GM21447 (cell line): ENCODE measurements at regions not wholly inside any gene's neighbourhood (a gene's known extent, or its start where the extent isn't known, plus 50 kb on each side); places are given as distances from the start of the nearest gene placed in this dataset.

Experiments used
- ATAC-seq: cut with Tn5 transposase; IDR thresholded peaks from one replicate; pipeline ENCODE4 v1.9.1; 2021; ENCODE audit not compliant: unreplicated experiment

DNA sequence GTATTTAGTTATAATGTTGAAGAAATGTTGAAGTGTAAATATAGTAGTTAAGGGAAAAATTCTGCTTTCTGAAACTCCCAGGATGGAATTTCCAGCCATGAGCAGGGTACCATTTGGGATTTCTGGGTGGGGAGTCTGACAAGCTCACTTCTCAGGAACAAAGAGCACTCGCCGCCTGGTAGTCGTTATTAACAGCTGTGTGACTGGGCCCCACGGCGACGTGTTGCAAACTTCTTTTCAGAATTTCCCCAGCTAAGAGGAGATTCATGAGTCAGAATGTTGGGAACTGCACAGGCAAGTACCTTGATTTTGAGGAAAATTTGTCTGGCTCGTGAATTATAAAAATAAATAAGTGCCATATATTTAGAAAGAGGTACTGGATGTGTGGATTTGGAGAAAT is 103.7 kb downstream of the LACC1 start:
- ATAC-seq, result no peak

DNA sequence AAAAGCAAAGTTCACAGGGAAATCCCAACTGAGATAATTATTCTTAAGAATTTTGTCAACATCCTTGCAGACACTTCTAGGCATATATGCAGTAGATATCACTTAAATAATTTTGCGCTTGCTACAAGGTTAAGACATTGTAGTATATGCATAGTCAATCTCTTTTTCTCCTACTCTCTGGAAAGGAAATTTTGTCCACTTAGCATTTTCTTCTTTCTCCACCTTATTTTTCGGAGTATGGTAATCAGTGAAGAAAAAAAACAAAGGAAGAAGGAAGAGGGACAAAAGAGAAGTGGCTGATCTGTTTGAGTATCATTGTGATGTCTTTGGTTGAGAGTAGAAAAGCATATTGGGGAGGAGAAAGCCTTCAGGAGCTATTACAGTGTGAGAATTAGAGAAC is 104.6 kb downstream of the LACC1 start:
- ATAC-seq, result no peak

DNA sequence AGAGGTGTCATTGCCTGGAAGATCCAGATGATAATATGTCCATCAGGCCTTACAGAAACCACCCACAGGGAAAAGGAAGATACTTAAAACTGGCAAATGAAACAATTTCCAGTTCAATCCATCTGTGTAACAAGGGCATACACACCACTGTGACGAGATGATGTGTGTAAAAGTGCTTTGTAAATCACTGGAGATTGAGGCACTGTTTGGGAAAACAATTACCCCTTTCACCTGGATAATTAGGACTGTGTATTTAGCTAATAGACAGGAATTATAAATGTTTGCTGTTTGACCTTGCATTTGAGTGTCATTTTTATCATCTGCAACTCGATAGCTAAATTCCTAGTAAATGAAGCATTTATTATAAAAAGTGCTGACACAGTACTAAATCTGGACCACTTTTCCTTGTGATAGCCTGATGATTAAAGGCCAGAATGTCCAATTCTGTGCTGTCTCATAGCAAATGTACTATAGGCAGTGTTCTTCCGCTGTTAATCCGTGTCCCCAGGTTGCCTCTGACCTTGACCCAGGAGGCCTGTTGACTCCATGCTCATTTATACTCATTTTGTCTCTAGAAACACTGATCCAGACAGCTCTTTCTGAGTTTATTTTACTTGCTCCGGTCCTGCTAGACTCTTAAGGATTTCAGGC is 105.8 kb downstream of the LACC1 start:
- ATAC-seq, result no peak

DNA sequence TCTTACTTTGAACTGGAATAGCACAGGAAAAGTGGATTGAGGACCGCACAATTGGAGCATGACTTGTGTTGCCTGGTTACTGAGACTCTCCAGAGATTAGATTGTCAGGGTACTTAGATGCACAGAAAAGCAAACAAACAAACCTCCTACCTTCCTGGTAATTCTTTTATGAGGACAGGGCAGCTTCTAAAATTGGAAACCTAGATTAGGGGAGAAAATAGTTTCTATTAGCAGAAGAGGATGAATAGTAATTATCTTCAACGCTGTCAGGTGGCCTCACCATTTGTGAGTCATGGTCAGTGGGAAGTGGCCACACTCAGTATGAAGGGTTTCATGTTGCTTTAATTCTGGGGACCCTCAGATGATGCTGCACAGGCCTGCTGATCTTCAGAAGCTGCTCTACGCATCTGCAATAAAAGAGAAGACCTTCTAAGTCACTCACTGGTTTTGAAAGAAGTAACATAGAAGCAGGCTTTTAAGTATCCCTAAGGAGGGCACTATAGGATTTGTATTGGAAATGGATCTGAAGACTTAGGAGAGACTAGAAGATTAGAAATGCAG is 106.8 kb downstream of the LACC1 start:
- no peak for ATAC-seq

DNA sequence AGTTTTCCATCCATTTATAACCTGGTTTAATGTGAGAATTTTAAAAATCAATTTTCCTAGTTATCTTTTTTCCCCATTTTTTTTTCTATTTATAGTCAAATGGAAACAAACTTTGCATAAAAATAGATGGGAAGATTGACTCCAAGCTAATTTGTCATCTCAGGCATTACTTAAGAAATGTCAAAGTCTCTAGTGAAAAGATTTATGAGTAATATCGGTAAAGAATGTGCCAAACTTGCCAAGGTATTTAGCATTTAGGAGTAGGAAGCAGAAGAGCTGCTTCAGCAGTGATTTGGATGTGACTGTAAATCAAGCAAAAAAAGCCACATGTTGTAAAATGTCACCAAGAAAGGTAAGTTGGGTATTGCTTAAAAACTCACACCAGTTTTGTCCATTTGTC is 108.6 kb downstream of the LACC1 start:
- no peak for ATAC-seq

DNA sequence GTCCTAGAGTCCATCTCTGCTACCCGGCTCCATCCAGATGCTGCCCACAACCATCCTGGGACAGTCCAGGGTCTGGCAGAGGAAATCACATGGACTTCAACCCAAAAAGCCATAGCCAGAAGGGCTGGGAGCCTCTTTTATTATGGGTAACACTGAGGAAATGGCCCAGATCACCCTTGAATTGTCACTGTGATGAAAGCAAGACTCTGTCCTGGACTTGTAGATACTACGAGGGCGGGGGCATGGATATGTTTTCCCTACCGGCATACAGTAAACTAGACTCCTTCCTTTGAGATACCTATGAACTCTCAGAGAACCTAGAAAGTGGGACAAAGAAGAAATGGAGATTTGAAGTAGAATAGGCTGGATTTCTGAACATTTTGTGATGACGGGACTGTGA is 110.3 kb downstream of the LACC1 start:
- no peak for ATAC-seq

DNA sequence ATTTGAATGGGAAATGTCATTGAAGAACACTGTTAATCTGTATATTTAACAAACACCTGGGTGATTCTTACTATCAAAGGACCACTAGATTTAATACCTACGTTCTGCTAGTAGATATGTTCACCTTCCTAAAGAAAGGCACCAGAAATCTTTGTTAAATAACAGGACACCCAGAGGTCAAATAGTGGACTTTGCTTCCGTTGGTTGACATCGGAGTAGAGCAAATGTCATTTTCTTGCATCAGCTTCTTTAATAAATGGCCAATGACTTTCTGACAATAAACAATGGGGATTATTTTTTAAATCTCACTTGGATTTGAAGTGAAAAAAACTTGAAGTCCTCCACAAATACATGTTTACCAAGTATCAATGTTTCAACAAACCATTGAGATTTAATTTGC is 111.1 kb downstream of the LACC1 start:
- no peak for ATAC-seq

DNA sequence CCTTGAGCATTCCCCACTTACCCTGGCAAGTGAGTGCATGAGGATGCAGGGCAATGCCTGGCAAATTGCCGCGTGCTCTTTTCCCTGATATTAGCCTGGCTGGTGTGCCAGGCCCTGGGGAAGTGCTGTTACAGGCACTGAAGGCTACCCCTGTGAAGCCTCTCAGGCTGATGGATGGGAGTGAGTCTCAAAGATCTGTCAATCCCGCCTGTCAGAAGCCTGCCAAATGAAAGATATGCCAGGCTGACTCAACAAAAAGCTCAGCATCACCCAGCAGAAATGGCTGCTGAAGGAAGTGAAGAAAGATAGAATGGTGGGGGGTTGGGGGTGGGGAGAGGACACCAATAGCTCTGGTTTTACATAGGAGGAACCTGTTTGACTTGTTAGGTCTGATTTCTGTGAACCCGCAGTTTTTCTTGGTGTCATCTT is 112.1 kb downstream of the LACC1 start:
- ATAC-seq, result no peak

DNA sequence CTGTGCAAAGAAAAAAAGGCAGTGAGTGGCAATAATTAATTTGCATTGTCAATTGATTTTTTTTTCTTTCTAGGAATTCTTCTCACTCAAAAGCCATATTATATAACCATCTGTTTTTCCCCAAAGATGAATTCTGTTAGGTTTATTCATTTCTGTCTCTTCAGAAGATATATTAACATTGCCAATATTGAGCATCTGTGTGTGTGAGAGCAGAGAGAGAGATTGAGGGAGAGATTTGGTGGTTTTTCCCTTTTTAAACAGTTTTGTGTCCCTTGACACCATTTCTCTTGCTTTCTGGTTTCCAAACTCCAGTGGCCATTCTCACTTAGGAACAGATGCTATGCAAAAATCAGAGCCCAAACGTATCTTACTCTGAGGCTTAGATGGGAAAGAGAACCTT is 112.5 kb downstream of the LACC1 start:
- ATAC-seq, result no peak

DNA sequence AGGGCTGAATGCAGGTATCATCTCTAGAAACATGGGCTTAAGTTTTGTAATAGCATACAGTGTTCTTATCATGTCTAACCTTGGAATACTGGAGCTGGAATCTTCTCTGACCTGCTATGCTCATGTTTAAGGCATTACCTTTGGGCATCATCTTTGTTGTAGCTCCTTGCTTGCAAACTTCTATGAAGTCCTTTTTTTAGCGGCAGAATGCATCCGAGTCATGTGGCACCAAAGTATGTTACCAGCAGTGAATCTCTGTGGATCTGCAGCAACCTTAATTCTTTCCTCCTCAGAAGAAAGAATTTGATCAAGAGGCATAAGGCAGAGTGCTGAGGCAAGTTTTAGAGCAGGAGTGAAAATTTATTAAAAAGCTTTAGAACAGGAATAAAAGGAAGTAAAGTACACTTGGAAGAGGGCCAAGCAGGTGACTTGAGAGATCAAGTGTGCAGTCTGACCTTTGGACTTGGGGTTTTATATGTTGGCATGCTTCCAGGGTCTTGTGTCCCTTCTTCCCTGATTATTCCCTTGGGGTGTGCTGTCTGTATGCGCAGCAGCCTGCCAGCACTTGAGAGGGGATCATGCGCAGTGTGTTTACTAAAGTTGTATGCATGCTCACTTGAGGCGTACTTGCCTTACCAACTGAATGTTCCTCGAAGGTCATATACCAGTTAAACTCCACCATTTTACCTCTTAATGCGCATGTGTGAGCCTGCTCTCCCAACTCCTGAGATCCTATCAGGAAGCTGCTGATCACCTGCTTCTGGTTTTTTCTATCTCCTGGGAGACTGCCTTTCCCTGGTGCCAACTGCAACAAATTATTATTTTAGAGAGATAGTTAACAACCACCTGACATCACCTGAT is 115.5 kb downstream of the LACC1 start:
- no peak for ATAC-seq

DNA sequence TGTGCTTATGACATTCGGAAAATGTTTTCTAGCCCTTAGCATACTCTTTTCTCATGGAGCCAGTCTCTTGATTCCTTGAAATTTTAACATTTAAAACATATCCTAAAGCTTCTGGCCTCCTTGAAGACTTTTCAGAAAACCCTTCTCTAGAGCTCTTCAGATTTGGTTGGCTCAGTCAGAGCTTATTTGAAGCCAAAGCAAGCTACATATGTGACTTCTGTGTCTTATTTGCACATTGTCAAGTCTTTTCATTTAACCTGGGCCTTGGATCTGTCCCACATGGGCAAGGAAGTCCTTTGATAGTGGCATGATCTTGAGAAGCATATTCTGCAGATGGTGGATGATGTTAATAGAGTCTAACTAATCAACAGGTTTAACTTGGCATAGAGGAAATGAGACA is 116.5 kb downstream of the LACC1 start:
- no peak for ATAC-seq

DNA sequence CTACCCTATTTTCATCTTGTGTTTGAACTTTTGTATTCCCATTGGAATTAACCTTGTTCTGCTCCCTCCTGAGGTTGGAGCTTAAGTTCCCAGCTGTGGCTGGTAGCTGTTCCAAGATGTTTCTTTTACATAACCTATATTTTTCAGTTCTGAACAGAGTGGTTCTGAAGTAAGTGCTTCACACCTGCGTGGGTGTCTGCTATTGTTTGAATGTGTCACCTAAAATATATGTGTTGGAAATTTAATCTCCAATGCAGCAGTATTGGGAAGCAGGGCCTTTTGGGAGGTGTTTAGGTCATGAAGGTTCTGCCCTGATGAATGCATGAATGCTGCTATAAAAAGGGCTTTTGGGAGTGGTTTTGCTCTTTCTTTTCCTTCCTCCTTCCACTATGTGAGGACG is 123.8 kb downstream of the LACC1 start:
- no peak for ATAC-seq

DNA sequence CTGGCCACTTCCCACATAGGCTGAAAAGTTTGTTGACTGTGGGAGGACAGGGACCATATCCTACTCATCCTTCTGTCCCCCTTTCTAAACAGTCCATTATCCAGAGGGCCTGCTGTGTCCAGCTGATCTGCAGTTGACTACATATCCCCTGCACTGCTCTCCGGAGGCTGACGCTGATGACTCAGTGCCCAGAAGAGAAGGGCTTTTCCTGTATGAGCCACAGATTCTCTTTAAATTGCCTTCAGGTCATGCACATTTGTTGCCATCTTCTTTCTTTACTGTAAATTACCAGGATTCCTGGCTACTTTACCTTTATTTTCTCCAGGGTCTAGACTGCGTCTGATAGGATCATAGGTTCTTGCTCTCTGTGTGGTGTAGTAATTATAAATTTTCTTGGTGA is 125.2 kb downstream of the LACC1 start:
- ATAC-seq, result no peak

DNA sequence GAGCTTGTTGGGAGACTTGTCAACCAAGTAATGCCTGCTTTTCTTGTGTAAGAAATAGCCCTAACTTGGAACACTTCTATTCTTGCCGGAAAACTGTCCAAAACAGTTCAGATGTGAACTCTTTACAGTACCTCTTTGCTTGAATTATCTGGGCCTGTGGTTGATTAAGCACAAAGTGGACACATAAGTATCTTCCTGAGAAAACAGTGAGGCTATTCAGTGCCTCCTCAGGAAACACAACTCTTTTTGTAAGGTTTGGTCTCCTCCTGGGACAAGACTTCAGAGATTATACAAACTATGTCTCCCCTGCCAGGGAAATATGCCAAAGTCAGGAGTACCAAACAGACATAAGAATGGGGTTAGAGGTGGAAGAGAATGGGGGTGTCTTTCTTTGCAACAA is 127.7 kb downstream of the LACC1 start:
- no peak for ATAC-seq

DNA sequence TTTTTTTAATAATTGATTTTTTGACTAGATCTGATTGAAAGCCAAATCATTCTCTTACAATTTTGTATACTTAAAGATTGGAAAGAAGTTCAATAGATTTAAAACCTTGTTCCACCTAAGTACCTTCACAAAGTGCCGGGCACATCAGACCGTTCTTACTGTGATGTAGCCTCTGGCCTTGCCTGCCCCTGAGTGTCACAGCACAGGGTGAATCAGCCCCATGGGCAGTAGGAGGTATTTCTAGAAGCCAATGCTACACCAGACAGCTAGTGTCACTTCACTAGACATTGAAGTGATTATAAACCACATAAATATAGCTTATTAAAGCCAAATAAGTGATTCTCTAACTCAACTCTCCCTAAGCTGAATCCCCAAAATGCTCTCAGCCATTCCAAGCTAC is 131.3 kb downstream of the LACC1 start:
- no peak for ATAC-seq

DNA sequence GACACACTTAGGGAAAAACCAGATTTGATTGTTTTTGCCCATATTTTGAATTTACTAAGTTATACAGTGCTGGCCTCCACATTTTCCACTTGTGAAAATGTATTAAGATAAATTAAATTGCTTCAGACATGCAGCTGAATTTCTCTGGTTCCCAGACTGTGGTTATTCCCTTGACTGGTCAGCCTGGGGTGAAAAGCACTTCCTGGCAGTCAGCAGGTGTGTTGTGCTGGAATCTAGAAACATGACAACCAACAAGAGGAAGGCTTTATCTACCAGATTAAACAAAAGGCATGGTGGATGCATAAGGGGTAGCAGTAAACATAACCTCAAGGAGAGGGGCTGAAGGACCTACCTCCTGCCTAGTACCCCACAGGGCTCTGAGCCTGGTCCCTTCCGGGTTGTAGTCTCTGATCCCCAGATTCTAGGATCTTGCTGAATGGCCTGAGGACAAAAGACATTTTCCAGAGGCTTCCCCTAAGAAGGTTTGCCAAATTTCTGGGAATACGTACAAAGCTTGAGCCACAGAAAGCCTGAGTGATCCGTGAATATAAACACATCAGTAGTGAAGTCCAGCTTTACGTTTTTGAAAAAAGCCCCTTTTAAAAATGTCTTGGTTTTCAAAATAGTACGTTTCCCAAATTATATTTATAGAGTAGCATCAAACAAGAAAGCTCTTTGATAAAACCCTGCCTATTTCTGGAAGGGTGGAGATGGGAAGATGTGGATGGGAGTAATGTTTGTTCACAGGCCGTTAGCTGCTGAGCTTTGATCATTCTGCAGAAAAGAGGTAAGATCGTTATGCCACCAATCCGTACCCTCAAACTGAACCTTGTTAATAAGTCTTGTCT is 133.4 kb downstream of the LACC1 start:
- ATAC-seq, result no peak

DNA sequence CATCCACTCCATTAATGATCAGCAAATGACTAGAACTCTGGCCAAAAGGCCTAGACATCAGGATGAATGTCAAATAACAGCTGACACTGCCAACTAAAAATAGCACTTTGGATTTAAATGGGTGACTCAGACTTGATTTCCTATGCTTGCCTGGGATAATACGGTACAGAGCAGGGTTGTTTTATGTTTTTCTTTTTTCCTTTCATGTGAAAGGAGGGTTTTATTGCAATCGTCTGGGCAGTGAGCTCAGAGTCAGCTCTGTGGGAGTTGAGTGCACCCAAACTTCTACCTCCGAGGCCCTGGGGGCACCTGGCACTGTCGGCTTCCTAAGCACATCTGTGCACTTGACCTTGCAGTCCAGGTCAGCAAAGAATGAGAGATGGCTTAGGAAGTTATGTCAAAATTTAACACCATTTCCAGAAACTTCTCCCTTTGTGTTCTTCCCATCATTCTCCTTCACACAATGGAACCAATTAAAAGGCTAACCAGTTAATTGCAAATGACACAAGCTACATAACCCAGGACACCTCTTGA is 134.1 kb downstream of the LACC1 start:
- no peak for ATAC-seq

DNA sequence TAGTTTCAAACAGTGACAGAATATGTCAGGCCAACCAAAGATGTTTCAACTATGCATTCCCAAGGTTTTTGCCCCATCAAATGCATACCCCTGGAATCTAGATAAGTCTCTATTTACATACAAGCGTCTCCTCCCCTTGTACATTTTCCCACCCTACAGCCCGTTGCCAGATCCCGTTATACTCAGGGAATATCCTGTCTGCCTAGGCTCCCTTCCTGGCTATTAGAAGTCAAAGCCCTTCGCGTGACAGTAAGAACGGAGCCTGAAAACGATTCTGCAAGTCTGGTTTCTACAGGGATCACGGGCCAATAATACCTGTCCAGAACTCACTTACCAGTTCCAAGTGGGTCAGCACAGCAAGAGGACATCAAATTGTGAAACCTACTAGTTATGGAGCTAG is 134.8 kb downstream of the LACC1 start:
- ATAC-seq, result no peak

DNA sequence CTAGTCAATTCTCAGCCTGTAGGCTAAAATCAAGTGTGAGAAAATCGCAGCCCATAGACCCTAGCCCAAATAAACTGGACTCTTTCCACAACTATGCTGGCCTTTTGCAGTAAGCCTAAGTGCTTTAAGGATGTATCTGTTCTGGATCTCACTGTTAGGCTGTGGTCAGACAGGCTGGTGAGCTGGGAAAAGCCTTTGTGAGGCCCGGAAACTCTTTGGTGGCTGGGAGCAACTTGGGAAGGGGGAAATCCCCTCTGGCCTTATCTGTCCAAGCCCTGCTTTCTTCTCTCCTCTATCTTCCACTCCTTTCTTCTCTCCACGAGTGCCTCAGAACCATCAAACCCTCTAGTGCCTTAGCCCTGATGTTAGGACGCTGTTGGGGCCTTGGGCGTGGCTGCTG is 135.4 kb downstream of the LACC1 start:
- no peak for ATAC-seq

DNA sequence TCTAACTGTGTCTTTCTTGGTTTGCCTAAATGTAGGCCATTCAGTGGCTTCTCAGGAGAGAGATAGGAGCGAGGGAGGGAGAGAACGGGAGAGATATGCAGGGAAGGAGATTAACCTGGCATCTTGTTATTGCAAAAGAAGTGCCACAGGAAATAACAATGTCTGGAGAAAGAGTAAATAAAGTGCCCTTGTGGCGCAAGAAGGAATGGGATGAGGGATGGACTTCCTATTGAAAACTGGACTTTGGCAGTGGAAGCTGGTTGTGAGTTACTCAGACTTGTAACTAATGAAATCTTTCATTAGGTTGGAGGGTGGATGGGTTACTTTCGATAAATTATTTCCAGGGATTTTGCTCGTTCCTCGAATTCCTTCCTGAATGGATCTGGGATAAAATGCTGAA is 136.1 kb downstream of the LACC1 start:
- no peak for ATAC-seq

DNA sequence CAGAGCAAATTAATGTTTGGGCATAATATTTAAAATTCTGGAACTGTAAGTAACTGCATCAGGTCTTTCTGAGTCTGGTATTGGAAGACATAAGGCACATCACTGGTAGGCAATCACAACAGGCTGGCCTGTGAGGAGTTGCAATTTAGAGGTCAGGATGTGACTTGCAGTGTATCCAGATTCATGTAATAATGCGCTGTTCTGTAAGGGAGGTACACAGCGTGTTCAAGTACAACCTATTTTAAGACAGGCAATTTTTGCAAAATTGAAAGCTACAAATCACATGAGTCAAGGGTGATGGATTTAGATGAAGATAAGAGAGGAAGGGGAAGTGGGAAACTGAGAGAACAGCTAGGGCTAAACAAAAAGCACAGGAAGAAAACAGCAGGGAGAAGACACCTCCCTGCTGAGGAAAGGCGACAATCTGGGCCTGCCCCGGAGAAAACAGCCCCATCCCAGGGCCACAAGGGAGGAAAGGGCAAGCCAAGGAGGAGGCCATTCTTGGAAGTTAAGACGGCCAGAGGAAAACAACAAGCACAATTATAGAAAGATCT is 138.1 kb downstream of the LACC1 start:
- no peak for ATAC-seq
